Lower lobe of right lung (tissue), 2 donors: ENCODE measurements at regions not wholly inside any gene's neighbourhood (a gene's known extent, or its start where the extent isn't known, plus 50 kb on each side); places are given as distances from the start of the nearest gene placed in this dataset.
"Not testable (repeated sequence)": the region's sequence is repeated elsewhere in the genome, so short reads cannot be mapped to it uniquely, and the experiment has no call there.

ENCODE experiments used
- ATAC-seq, 2 donors: fragments of 200-7000 bp; cut with Tn5 transposase; one replicate each; pipeline ENCODE4 v1.9.1; 2020 to 2022; ENCODE audit warnings: mild to moderate bottlenecking in 2 of 2, moderate library complexity in 2 of 2
- DNase-seq: peaks from one replicate; pipeline ENCODE4 v3.0.0-alpha.2; 2020
- H3K27ac ChIP-seq: fragments of 200-600 bp; one replicate; pipeline ENCODE4 v1.8.0; 2022
- H3K27me3 ChIP-seq: fragments of 200-600 bp; one replicate; pipeline ENCODE4 v1.8.0; 2022; ENCODE audit warnings: low read depth
- H3K36me3 ChIP-seq: fragments of 200-600 bp; one replicate; pipeline ENCODE4 v1.8.0; 2022; ENCODE audit warnings: mild to moderate bottlenecking
- H3K4me1 ChIP-seq: fragments of 200-600 bp; one replicate; pipeline ENCODE4 v1.8.0; 2022
- H3K4me3 ChIP-seq: fragments of 200-600 bp; one replicate; pipeline ENCODE4 v1.8.0; 2022; ENCODE audit warnings: mild to moderate bottlenecking
- H3K9me3 ChIP-seq: fragments of 200-600 bp; one replicate; pipeline ENCODE4 v1.8.0; 2022
- CTCF ChIP-seq: fragments of 200-600 bp; IDR thresholded peaks from one replicate; pipeline ENCODE4 v1.8.0; 2022; ENCODE audit warnings: antibody characterized with exemption, mild to moderate bottlenecking
- intact Hi-C: fragments of 100-400 bp; cut with DNase I; formaldehyde crosslinking; loops from one replicate; pipeline ENCODE4 v1.11.0; 2022
- donor health status: DM: no; HTN: yes; CAD: no; lungs with severe emphysema.

- no peaks in the 10 kb centered on the region for H3K36me3 ChIP-seq
- ATAC-seq (no peak), DNase-seq (no peak)
- H3K27ac ChIP-seq, result no peak overlapping the region
- no peaks in the 10 kb centered on the region for H3K9me3 ChIP-seq
- H3K27me3 ChIP-seq, result no peaks in the 10 kb centered on the region
- TF ChIP-seq CTCF, result no peak
- peaks cover 3% of the 10 kb centered on the region for H3K4me1 ChIP-seq
- intact Hi-C loops, result no loop called here
- H3K4me3 ChIP-seq, result no peak overlapping the region
These were observed 111.3 kb upstream of the LOC128125822 start for GRCh38 chr6:63460971-63461370.

- H3K27me3 ChIP-seq, result no peaks in the 10 kb centered on the region
- no peaks in the 10 kb centered on the region for H3K4me1 ChIP-seq
- H3K27ac ChIP-seq, result no peak overlapping the region
- H3K36me3 ChIP-seq, result no peaks in the 10 kb centered on the region
- no peak overlapping the region for H3K4me3 ChIP-seq
- no peaks in the 10 kb centered on the region for H3K9me3 ChIP-seq
- TF ChIP-seq CTCF, result no peak
- no peak for DNase-seq
- ATAC-seq, result no peak
- intact Hi-C loops, result no loop called here
These were observed 108.2 kb upstream of the LOC128125822 start for GRCh38 chr6:63464060-63464459.

GRCh38 chr6:63465750-63466149 is 106.5 kb upstream of the LOC128125822 start:
- intact Hi-C loops, result no loop called here
- Histone ChIP-seq H3K27ac (no peak overlapping the region), H3K36me3 (no peaks in the 10 kb centered on the region), H3K4me3 (no peak overlapping the region), H3K4me1 (no peaks in the 10 kb centered on the region), H3K27me3 (no peaks in the 10 kb centered on the region), H3K9me3 (no peaks in the 10 kb centered on the region)
- ATAC-seq (no peak), DNase-seq (no peak)
- TF ChIP-seq CTCF, result no peak

GRCh38 chr6:63466242-63466733 is 106.0 kb upstream of the LOC128125822 start:
- no peaks in the 10 kb centered on the region for H3K36me3 ChIP-seq
- no peak for TF ChIP-seq CTCF
- no peaks in the 10 kb centered on the region for H3K27me3 ChIP-seq
- intact Hi-C loops, result no loop called here
- DNase-seq (no peak), ATAC-seq (no peak)
- H3K4me3 ChIP-seq, result no peak overlapping the region
- H3K9me3 ChIP-seq, result no peaks in the 10 kb centered on the region
- no peaks in the 10 kb centered on the region for H3K4me1 ChIP-seq
- H3K27ac ChIP-seq, result no peak overlapping the region

GRCh38 chr6:63467247-63467954 is 104.9 kb upstream of the LOC128125822 start:
- Histone ChIP-seq H3K4me3 (no peak overlapping the region), H3K4me1 (no peaks in the 10 kb centered on the region), H3K36me3 (no peaks in the 10 kb centered on the region), H3K27me3 (no peaks in the 10 kb centered on the region), H3K27ac (no peak overlapping the region), H3K9me3 (no peaks in the 10 kb centered on the region)
- ATAC-seq (no peak), DNase-seq (no peak)
- TF ChIP-seq CTCF, result no peak
- intact Hi-C loops, result no loop called here

GRCh38 chr6:63471145-63471544 is 101.1 kb upstream of the LOC128125822 start:
- H3K27me3 ChIP-seq, H3K9me3 ChIP-seq, H3K36me3 ChIP-seq, intact Hi-C loops, H3K27ac ChIP-seq, DNase-seq, H3K4me3 ChIP-seq, H3K4me1 ChIP-seq: not testable (repeated sequence)
- ATAC-seq, result peak in 1 of 2 donors; percentile 23
